H1 (cell line): ENCODE measurements at regions not wholly inside any gene's neighbourhood (a gene's known extent, or its start where the extent isn't known, plus 50 kb on each side); places are given as distances from the start of the nearest gene placed in this dataset.

Experiments used
- CTCF ChIA-PET: fragments of 300-600 bp; sonication (Branson Sonifier 250); formaldehyde crosslinking; loops from one replicate; lab custom pipeline; 2021; ENCODE audit not compliant: partially characterized antibody; lab: Charles Lee
- POLR2A ChIA-PET: fragments of 300-600 bp; sonication (Branson Sonifier 250); formaldehyde crosslinking; loops from one replicate; lab custom pipeline; 2021; ENCODE audit warnings: inconsistent platforms; ENCODE audit not compliant: partially characterized antibody; lab: Charles Lee
- DNase-seq, 2 experiments: peaks; one replicate each; pipeline versions ENCODE4 v3.0.0 to v3.0.0-alpha.2; 2010 to 2022; ENCODE audit warnings: low spot score in 2 of 2, low read depth in 1 of 2, mixed read lengths in 1 of 2
- FAIRE-seq: peaks from 2 replicates; lab custom pipeline; 2011; peaks lifted over from hg19 to GRCh38; lab: Jason Lieb, UNC
- H2AFZ ChIP-seq: 2 replicates; pipeline ENCODE4 v1.8.1; 2012; ENCODE audit warnings: low read length, inconsistent platforms
- H2AK5ac ChIP-seq: 2 replicates; pipeline ENCODE4 v1.6.1; 2013; ENCODE audit warnings: low read depth, low read length
- H2BK120ac ChIP-seq: replicated peaks from 2 replicates; pipeline ENCODE3; 2013; ENCODE audit warnings: low read depth, low read length, inconsistent platforms
- H2BK12ac ChIP-seq: 2 replicates; pipeline ENCODE4 v1.6.1; 2013; ENCODE audit warnings: low read depth, low read length
- H2BK15ac ChIP-seq: 2 replicates; pipeline ENCODE4 v1.6.1; 2013; ENCODE audit warnings: low read length
- H2BK20ac ChIP-seq: 2 replicates; pipeline ENCODE4 v1.6.1; 2013; ENCODE audit warnings: low read length
- H2BK5ac ChIP-seq: 2 replicates; pipeline ENCODE4 v1.6.1; 2013; ENCODE audit warnings: low read depth, low read length
- H3K14ac ChIP-seq: 2 replicates; pipeline ENCODE4 v1.6.1; 2013; ENCODE audit warnings: inconsistent platforms; ENCODE audit not compliant: insufficient read length
- H3K18ac ChIP-seq: 2 replicates; pipeline ENCODE4 v1.6.1; 2013; ENCODE audit warnings: low read length; ENCODE audit errors: extremely low read depth
- H3K23ac ChIP-seq: 2 replicates; pipeline ENCODE4 v1.6.1; 2013; ENCODE audit warnings: inconsistent platforms; ENCODE audit not compliant: insufficient read length
- H3K23me2 ChIP-seq: 2 replicates; pipeline ENCODE4 v1.6.1; 2013; ENCODE audit warnings: low read depth, low read length
- H3K27ac ChIP-seq: 2 replicates; pipeline ENCODE4 v1.6.1; 2011; ENCODE audit warnings: low read depth, low read length, inconsistent platforms
- H3K27me3 ChIP-seq, 4 experiments: replicated peaks in 1 of 4; 1 replicate in 1 of 4; 2 replicates in 3 of 4; pipeline versions ENCODE4 v1.6.1 to v1.8.1; 2011 to 2013; ENCODE audit warnings: low read length in 3 of 4, mild to moderate bottlenecking in 3 of 4, inconsistent platforms in 2 of 4, mixed read lengths in 2 of 4, moderate library complexity in 1 of 4; ENCODE audit not compliant: control insufficient read depth in 3 of 4, insufficient read depth in 3 of 4; ENCODE audit errors: extremely low read depth in 1 of 4
- H3K36me3 ChIP-seq, 4 experiments: 2 replicates each; pipeline versions ENCODE4 v1.6.1 to v1.8.1; 2011 to 2013; ENCODE audit warnings: mild to moderate bottlenecking in 4 of 4, low read length in 3 of 4, moderate library complexity in 2 of 4, control low read depth in 1 of 4, inconsistent platforms in 1 of 4; ENCODE audit not compliant: insufficient read depth in 4 of 4, control insufficient read depth in 2 of 4
- H3K4ac ChIP-seq: replicated peaks from 2 replicates; pipeline ENCODE3; 2013; ENCODE audit warnings: low read length, low read depth, mixed read lengths, inconsistent platforms; ENCODE audit not compliant: insufficient read length
- H3K4me1 ChIP-seq, 4 experiments: replicated peaks in 1 of 4; 1 replicate in 1 of 4; 2 replicates in 3 of 4; pipeline versions ENCODE4 v1.6.1 to v1.8.1; 2011 to 2013; ENCODE audit warnings: low read length in 3 of 4, inconsistent platforms in 2 of 4, mixed read lengths in 1 of 4; ENCODE audit not compliant: insufficient read depth in 4 of 4, control insufficient read depth in 3 of 4
- H3K4me2 ChIP-seq, 2 experiments: 2 replicates each; pipeline versions ENCODE4 v1.6.1 to v1.8.1; 2011 to 2013; ENCODE audit warnings: low read depth in 2 of 2, low read length in 2 of 2, control low read depth in 1 of 2, inconsistent platforms in 1 of 2, mild to moderate bottlenecking in 1 of 2; ENCODE audit not compliant: insufficient read depth in 1 of 2
- H3K4me3 ChIP-seq, 4 experiments: fragments of 200-600, 300-600 bp in 1 of 4; sonication (generic), shearing (Covaris generic), sonication (Bioruptor Twin) in 1 of 4; 2 replicates each; pipeline versions ENCODE4 v1.5.1 to v1.8.1; 2011 to 2016; ENCODE audit warnings: low read length in 4 of 4, low read depth in 3 of 4, control low read depth in 2 of 4, inconsistent platforms in 2 of 4, mild to moderate bottlenecking in 2 of 4, mixed read lengths in 1 of 4, moderate library complexity in 1 of 4; ENCODE audit not compliant: insufficient read depth in 2 of 4; ENCODE audit errors: extremely low read depth in 1 of 4
- H3K56ac ChIP-seq: replicated peaks from 2 replicates; pipeline ENCODE3; 2013; ENCODE audit warnings: low read depth, mild to moderate bottlenecking, mixed read lengths, low read length, inconsistent platforms; ENCODE audit not compliant: insufficient read length
- H3K79me1 ChIP-seq: 2 replicates; pipeline ENCODE4 v1.6.1; 2013; ENCODE audit warnings: low read depth, low read length, control low read depth
- H3K79me2 ChIP-seq, 2 experiments: 2 replicates each; pipeline versions ENCODE4 v1.6.1 to v1.8.1; 2012 to 2013; ENCODE audit warnings: low read length in 2 of 2, mild to moderate bottlenecking in 2 of 2, inconsistent platforms in 1 of 2; ENCODE audit not compliant: insufficient read depth in 2 of 2, control insufficient read depth in 1 of 2
- H3K9ac ChIP-seq, 4 experiments: replicated peaks in 1 of 4; 1 replicate in 1 of 4; 2 replicates in 3 of 4; pipeline versions ENCODE4 v1.6.1 to v1.8.1; 2011 to 2013; ENCODE audit warnings: low read depth in 3 of 4, low read length in 3 of 4, control low read depth in 2 of 4, mild to moderate bottlenecking in 2 of 4, moderate library complexity in 2 of 4, inconsistent platforms in 1 of 4; ENCODE audit errors: extremely low read depth in 1 of 4
- H3K9me3 ChIP-seq, 2 experiments: 2 replicates each; pipeline versions ENCODE4 v1.6.1 to v1.8.1; 2012 to 2013; ENCODE audit warnings: mild to moderate bottlenecking in 2 of 2, moderate library complexity in 2 of 2, control low read depth in 1 of 2, inconsistent platforms in 1 of 2, low read depth in 1 of 2, low read length in 1 of 2, mixed read lengths in 1 of 2; ENCODE audit not compliant: insufficient read depth in 2 of 2
- H4K20me1 ChIP-seq, 2 experiments: replicated peaks in 1 of 2; 2 replicates each; pipeline versions ENCODE3 to v1.8.1; 2011 to 2013; ENCODE audit warnings: inconsistent platforms in 2 of 2, low read length in 2 of 2, mild to moderate bottlenecking in 1 of 2; ENCODE audit not compliant: insufficient read depth in 2 of 2, control insufficient read depth in 1 of 2
- H4K5ac ChIP-seq: 2 replicates; pipeline ENCODE4 v1.6.1; 2013; ENCODE audit warnings: low read length, low read depth, mixed read lengths, inconsistent platforms; ENCODE audit not compliant: insufficient read length
- H4K8ac ChIP-seq: 2 replicates; pipeline ENCODE4 v1.8.0; 2013; ENCODE audit warnings: mild to moderate bottlenecking, moderate library complexity, low read length, inconsistent platforms; ENCODE audit not compliant: insufficient read depth; ENCODE audit errors: extremely low read depth
- H4K91ac ChIP-seq: replicated peaks from 2 replicates; pipeline ENCODE3; 2013; ENCODE audit warnings: low read length, mixed read lengths, inconsistent platforms; ENCODE audit not compliant: insufficient read length
- ATF2 ChIP-seq: IDR thresholded peaks from 2 replicates; pipeline ENCODE4 v1.6.1; 2012; ENCODE audit warnings: low read length, inconsistent platforms
- BACH1 ChIP-seq: IDR thresholded peaks from 2 replicates; pipeline ENCODE4 v1.6.1; 2012; ENCODE audit warnings: low read length, improper control_type of control experiment
- BRCA1 ChIP-seq: IDR thresholded peaks from 2 replicates; pipeline ENCODE4 v1.6.1; 2012; ENCODE audit warnings: low read depth, low read length, improper control_type of control experiment
- CBX8 ChIP-seq: fragments of 300-800, 300-1000 bp; sonication (generic); IDR thresholded peaks from 2 replicates; pipeline ENCODE4 v1.7.1; 2016; ENCODE audit warnings: low read depth, low read length, borderline replicate concordance
- GTF2F1 ChIP-seq: IDR thresholded peaks from 2 replicates; pipeline ENCODE4 v1.6.1; 2012; ENCODE audit warnings: low read depth, low read length, improper control_type of control experiment, borderline replicate concordance
- JUN ChIP-seq: IDR thresholded peaks from 2 replicates; pipeline ENCODE4 v1.6.1; 2011; ENCODE audit warnings: low read depth, mild to moderate bottlenecking, improper control_type of control experiment, low read length
- JUND ChIP-seq: IDR thresholded peaks from 2 replicates; pipeline ENCODE4 v1.6.1; 2011; ENCODE audit warnings: mild to moderate bottlenecking, improper control_type of control experiment, low read length
- KDM4A ChIP-seq: IDR thresholded peaks from one replicate; pipeline ENCODE4 v1.7.1; 2012; ENCODE audit warnings: low read depth, mild to moderate bottlenecking, moderate library complexity, low read length, inconsistent platforms; ENCODE audit not compliant: severe bottlenecking
- RAD21 ChIP-seq, 2 experiments: IDR thresholded peaks in 1 of 2; conservative IDR thresholded peaks in 1 of 2; 2 replicates each; pipeline ENCODE4 v1.6.1; 2011; ENCODE audit warnings: low read depth in 2 of 2, low read length in 2 of 2, improper control_type of control experiment in 1 of 2, inconsistent platforms in 1 of 2, mild to moderate bottlenecking in 1 of 2, moderate library complexity in 1 of 2
- RXRA ChIP-seq: IDR thresholded peaks from 2 replicates; pipeline ENCODE4 v1.6.1; 2011; ENCODE audit warnings: low read depth, mild to moderate bottlenecking, low read length, moderate library complexity; ENCODE audit not compliant: insufficient read depth
- SAP30 ChIP-seq: fragments of 300-600 bp; sonication (generic); IDR thresholded peaks from 2 replicates; pipeline ENCODE4 v1.7.1; 2012; ENCODE audit warnings: low read length, moderate library complexity, mild to moderate bottlenecking, inconsistent platforms; ENCODE audit not compliant: insufficient read depth, insufficient replicate concordance
- SIRT6 ChIP-seq: IDR thresholded peaks from one replicate; pipeline ENCODE4 v1.7.1; 2012; ENCODE audit warnings: low read length, inconsistent platforms
- WGBS, 2 experiments: shearing (Covaris generic) in 1 of 2; methylation state at CpG; one replicate each; pipeline versions ENCODE4 v1.1.6 to v1.1.7; 2013 to 2015; ENCODE audit warnings: low lambda C conversion rate in 2 of 2, mixed read lengths in 2 of 2, inconsistent platforms in 1 of 2, low coverage in 1 of 2, missing lambda C conversion rate in 1 of 2; ENCODE audit not compliant: insufficient replicate concordance in 2 of 2, insufficient coverage in 1 of 2, insufficient read length in 1 of 2; ENCODE audit errors: extremely low coverage in 1 of 2, missing lambda C conversion rate in 1 of 2; 5-methylcytosine and 5-hydroxymethylcytosine counted together

GRCh38 chr11:116336540-116336939 lies 436.2 kb downstream of the BUD13 start:
- Histone ChIP-seq H3K79me1 (0 out of 2 replicates have a peak, but pooled peaks cover under 1% of the 10 kb centered on the region), H2BK20ac (no peak overlapping the region), H2BK12ac (no peak overlapping the region), H3K4me3 (no peak overlapping the region), H4K91ac (no peak overlapping the region), H4K8ac (no peak overlapping the region), H3K23ac (no peak overlapping the region), H3K23me2 (no peaks in the 10 kb centered on the region; the same call in 1 of the 2 replicates), H4K5ac (no peak overlapping the region), H2AFZ (no peak overlapping the region), H3K9ac (no peak overlapping the region), H2BK15ac (no peak overlapping the region), H4K20me1 (no peaks in the 10 kb centered on the region), H3K18ac (no peak overlapping the region), H3K4me2 (no peak overlapping the region), H2AK5ac (no peak overlapping the region), H3K79me2 (no peaks in the 10 kb centered on the region), H3K27me3 (no peaks in the 10 kb centered on the region; a peak in 1 of 7 replicates), H2BK5ac (no peak overlapping the region), H3K27ac (no peak overlapping the region), H3K9me3 (peaks cover 0 to 3% of the 10 kb centered on the region in 2 experiments; a peak in 1 of 4 replicates), H3K4me1 (peaks cover 0 to 4% (median 1%) of the 10 kb centered on the region in 4 experiments; a peak in 4 of 7 replicates), H3K4ac (no peak overlapping the region), H3K14ac (no peak overlapping the region), H3K36me3 (peaks cover 0 to 2% (median 0%) of the 10 kb centered on the region in 4 experiments; a peak in 1 of 8 replicates), H3K56ac (no peak overlapping the region), H2BK120ac (no peak overlapping the region)
- FAIRE-seq (no peak), DNase-seq (no peak)
- CTCF ChIA-PET: interaction anchor here (1.6 to 2.4 kb wide), 2 partner anchors 22 to 86 kb away, joined by 4 to 9 read pairs; no protein-coding TSS in a partner anchor
- POLR2A ChIA-PET: no interaction called here
- 100% methylated on average over 1 of the region's 1 CpG; no CpG with 5 or more reads in 1 of the 2 experiments for WGBS, 2 experiments
- no peak for TF ChIP-seq RAD21 (IDR thresholded peaks at IDR 0.05 in 1 of 2, conservative IDR thresholded peaks at IDR 0.05 in 1 of 2; ENCODE audit: low read depth in 2 of 2, low read length in 2 of 2)
- TF ChIP-seq SAP30: no peak
- no peak for TF ChIP-seq JUND
- no peak for TF ChIP-seq GTF2F1
- TF ChIP-seq RXRA: no peak
- no peak for TF ChIP-seq BRCA1
- no peak for TF ChIP-seq ATF2
- no peak for TF ChIP-seq JUN
- no peak for TF ChIP-seq SIRT6
- no peak for TF ChIP-seq KDM4A
- no peak for TF ChIP-seq CBX8
- TF ChIP-seq BACH1: no peak
